LNCaP clone FGC (cell line): ENCODE measurements at regions not wholly inside any gene's neighbourhood (a gene's known extent, or its start where the extent isn't known, plus 50 kb on each side); places are given as distances from the start of the nearest gene placed in this dataset.
"Not testable (repeated sequence)": the region's sequence is repeated elsewhere in the genome, so short reads cannot be mapped to it uniquely, and the experiment has no call there.

ENCODE experiments used
- DNase-seq: peaks from one replicate; pipeline ENCODE4 v3.0.0-alpha.2; 2011; ENCODE audit warnings: low read depth
- H3K4me3 ChIP-seq: 2 replicates; pipeline ENCODE4 v1.5.1; 2011; ENCODE audit warnings: mild to moderate bottlenecking, low read depth, low read length, control low read depth
- CTCF ChIP-seq: IDR thresholded peaks from 2 replicates; pipeline ENCODE4 v1.5.1; 2012; ENCODE audit warnings: mild to moderate bottlenecking; ENCODE audit not compliant: control insufficient read depth, insufficient read depth; ENCODE audit errors: extremely low read depth

- H3K4me3 ChIP-seq, DNase-seq: not testable (repeated sequence)
Observed at GRCh38 chrX:79026742-79027141, 81.6 kb downstream of the P2RY10 start.

GRCh38 chrX:79035421-79035820, 90.2 kb downstream of the P2RY10 start:
- no peak overlapping the region for H3K4me3 ChIP-seq
- no peak for TF ChIP-seq CTCF
- no peak for DNase-seq

DNA sequence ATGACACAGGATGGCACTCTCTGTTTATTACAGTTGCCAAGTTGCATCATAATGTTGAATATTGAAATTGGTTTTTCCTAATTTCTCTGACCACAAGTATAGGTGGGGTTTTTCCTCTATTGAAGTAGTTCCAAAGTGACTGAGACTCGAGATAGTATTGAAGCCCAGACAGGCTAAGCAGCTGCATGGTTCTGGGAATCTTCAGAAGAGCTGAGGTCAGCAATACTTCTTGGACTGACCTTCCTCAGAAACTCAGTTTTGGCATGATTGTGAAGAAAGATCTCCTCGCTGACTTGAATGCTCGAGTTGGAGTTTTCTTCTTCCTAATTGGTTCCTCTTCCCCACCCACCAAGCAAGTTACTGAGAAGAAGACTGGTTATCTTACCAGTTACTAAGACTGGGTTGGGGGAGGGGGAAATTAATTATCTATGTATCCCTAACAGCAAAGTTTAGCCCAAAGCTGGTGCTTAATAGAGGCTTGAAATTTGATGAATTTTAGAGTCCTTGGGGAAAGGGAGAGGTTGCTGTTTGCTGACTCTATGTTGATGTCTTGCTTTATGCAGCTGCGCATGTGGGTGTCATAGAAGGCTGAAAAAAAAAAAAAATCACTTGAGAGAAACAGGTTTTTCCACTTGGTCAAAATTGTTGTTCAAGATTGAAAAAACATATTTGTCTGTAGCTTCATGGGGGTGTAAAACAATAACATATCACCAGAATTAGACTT, 91.1 kb downstream of the P2RY10 start:
- no peak overlapping the region for H3K4me3 ChIP-seq
- no peak for DNase-seq
- TF ChIP-seq CTCF: no peak

DNA sequence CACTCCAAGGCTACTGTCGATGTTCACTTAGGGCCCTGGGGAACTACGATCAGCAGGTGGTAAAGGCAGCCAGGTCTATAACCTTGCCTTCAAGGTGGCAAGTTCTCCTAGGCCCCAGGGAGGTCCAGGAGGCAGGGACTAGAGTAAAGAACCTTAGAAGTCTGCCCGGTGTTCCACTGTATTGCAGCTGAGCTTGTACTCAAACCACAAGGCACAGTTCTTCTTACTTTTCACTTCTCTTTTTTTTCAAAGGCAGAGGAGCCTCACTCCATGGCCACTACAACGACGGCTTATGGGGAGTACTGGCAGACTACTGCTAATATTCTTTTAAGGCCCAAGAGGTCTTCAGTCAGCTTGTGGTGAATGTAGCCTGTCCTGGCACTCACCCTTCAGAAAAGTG, 78.8 kb upstream of the GPR174 start:
- no peak for TF ChIP-seq CTCF

DNA sequence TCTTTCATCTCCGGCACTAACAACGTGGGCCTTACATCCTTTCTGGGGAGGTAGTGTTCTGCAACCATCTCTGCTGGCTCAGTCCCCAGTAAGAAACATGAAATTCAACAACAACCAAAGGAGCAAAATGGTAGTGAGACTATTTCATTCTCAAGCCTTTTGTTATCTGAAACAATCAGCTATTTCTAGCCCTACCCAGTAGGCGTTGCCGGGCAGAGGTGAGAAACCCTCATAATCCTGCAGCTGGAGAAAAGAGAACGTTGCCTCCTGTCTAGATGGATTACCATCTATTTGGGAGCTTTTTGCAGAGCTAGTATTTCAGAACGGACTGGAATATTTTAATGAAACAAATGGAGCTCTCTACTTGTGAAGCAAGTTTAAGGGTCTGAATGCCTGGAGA, 66.4 kb upstream of the GPR174 start:
- TF ChIP-seq CTCF: no peak
- DNase-seq: no peak
- no peak overlapping the region for H3K4me3 ChIP-seq

More for the DNA sequence above, 78.8 kb upstream of the GPR174 start:
- H3K4me3 ChIP-seq: no peak overlapping the region
- DNase-seq: no peak

GRCh38 chrX:79079477-79079876, 65.0 kb upstream of the GPR174 start:
- H3K4me3 ChIP-seq: no peak overlapping the region
- TF ChIP-seq CTCF: no peak
- DNase-seq: no peak

DNA sequence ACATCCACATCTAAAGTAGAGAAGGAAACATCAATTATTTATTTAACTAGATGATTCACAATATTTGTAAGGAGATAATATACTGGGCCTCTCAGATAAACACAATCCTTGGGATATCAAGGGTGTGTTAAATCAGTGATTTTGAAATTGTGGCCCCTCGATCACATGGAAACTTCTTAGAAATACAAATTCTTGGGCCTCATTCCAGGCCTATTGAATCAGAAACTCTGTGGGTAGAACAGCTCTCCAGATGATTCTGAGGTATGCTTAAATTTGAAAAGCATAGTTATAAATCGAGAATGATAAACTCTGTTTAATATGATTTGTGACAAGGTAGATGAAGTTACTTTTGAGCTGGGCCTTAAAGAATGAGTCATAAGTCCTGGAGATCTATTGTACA, 64.3 kb upstream of the GPR174 start:
- no peak for DNase-seq
- H3K4me3 ChIP-seq: no peak overlapping the region
- TF ChIP-seq CTCF: no peak
